Activated CD4-positive, alpha-beta T cell treated with anti-CD3 and anti-CD28 coated beads for 24 hours (primary cell): ENCODE measurements at regions not wholly inside any gene's neighbourhood (a gene's known extent, or its start where the extent isn't known, plus 50 kb on each side); places are given as distances from the start of the nearest gene placed in this dataset.

ENCODE experiments used
- DNase-seq, 2 donors: peaks; one replicate each; pipeline ENCODE4 v3.0.0-alpha.2; 2020; ENCODE audit warnings: low read depth in 2 of 2

GRCh38 chr1:5029136-5029535 lies 374.7 kb downstream of the AJAP1 start:
- no peak for DNase-seq

GRCh38 chr1:5012249-5012648 lies 357.8 kb downstream of the AJAP1 start:
- DNase-seq = no peak

GRCh38 chr1:5010656-5011055 lies 356.2 kb downstream of the AJAP1 start:
- no peak for DNase-seq

- no peak for DNase-seq
Measured at GRCh38 chr1:5010236-5010635, 355.8 kb downstream of the AJAP1 start.

GRCh38 chr1:5009376-5010065 lies 355.1 kb downstream of the AJAP1 start:
- DNase-seq = no peak

GRCh38 chr1:5005171-5005570 lies 350.8 kb downstream of the AJAP1 start:
- no peak for DNase-seq

GRCh38 chr1:5002676-5003075 lies 348.3 kb downstream of the AJAP1 start:
- no peak for DNase-seq

GRCh38 chr1:5001466-5001865 lies 347.1 kb downstream of the AJAP1 start:
- no peak for DNase-seq

- DNase-seq = no peak
Measured at GRCh38 chr1:4986306-4986705, 331.9 kb downstream of the AJAP1 start.

GRCh38 chr1:4984841-4985240 lies 330.4 kb downstream of the AJAP1 start:
- no peak for DNase-seq

GRCh38 chr1:4980211-4980610 lies 325.8 kb downstream of the AJAP1 start:
- no peak for DNase-seq

GRCh38 chr1:4978660-4979390 lies 324.4 kb downstream of the AJAP1 start:
- DNase-seq = no peak

- no peak for DNase-seq
Measured at GRCh38 chr1:4977701-4978100, 323.3 kb downstream of the AJAP1 start.

GRCh38 chr1:4976859-4977440 lies 322.5 kb downstream of the AJAP1 start:
- DNase-seq = no peak

GRCh38 chr1:4975856-4976255 lies 321.4 kb downstream of the AJAP1 start:
- no peak for DNase-seq

- no peak for DNase-seq
Measured at GRCh38 chr1:4974981-4975685, 320.7 kb downstream of the AJAP1 start.

GRCh38 chr1:4973341-4973740 lies 318.9 kb downstream of the AJAP1 start:
- DNase-seq = no peak

GRCh38 chr1:4972761-4973320 lies 318.4 kb downstream of the AJAP1 start:
- DNase-seq = no peak

GRCh38 chr1:4971666-4972065 lies 317.3 kb downstream of the AJAP1 start:
- DNase-seq = no peak

- no peak for DNase-seq
Measured at GRCh38 chr1:4970532-4970931, 316.1 kb downstream of the AJAP1 start.

- no peak for DNase-seq
Measured at GRCh38 chr1:4969556-4970129, 315.2 kb downstream of the AJAP1 start.
